ENCODE measurements at regions not wholly inside any gene's neighbourhood (a gene's known extent, or its start where the extent isn't known, plus 50 kb on each side); places are given as distances from the start of the nearest gene placed in this dataset.

DNA sequence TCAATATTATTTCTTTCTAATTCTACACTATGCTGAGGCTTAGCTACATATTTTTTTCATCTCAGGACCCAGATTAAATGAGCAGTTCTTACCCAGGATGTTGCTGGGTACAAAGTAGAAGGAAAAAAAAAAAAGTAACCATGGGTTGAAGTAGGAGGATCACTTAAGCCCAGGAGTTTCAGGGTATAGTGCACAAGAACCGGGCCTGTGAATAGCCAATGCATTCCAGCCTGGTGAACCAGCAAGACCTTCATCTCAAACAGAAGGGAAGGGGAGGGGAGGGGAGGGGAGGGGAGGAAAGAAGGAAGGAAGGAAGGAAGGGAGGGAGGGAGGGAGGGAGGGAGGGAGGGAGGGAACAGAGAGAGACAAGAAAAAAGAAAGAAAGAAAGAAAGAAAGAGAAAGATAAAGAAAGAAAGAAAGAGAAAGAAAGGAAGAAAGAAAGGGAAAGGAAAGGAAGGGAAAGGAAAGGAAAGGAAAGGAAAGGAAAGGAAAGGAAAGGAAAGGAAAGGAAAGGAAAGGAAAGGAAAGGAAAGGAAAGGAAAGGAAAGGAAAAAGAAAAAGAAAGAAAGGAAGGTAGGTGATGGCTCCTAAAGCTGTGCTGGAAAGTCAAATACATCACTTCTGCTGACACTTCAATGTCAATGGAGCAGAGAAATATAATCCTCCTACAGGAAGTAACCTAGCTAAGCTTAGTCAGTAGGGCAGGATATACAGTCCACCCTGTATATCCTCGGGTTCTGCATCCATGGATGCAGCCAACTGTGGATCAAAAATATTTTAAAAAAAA, 206.8 kb upstream of the TGFBR2 start (continued):
- no peak for TF ChIP-seq RBBP5 (IDR thresholded peaks at IDR 0.05; ENCODE audit: borderline replicate concordance, low read depth, low read length)
- no peak for TF ChIP-seq TCF12 (IDR thresholded peaks at IDR 0.05; ENCODE audit: low read depth, low read length)
- TF ChIP-seq NRF1 (IDR thresholded peaks at IDR 0.05; ENCODE audit: low read depth, low read length), result no peak
- no peak for TF ChIP-seq CBX5 (IDR thresholded peaks at IDR 0.05; ENCODE audit: low read depth, low read length)
